ENCODE measurements at regions not wholly inside any gene's neighbourhood (a gene's known extent, or its start where the extent isn't known, plus 50 kb on each side); places are given as distances from the start of the nearest gene placed in this dataset.
A peak's percentile ranks its signal among the peaks of the same experiment; 100 is the strongest.
"Not testable (repeated sequence)": the region's sequence is repeated elsewhere in the genome, so short reads cannot be mapped to it uniquely, and the experiment has no call there.

- no peak for DNase-seq
These were observed 57.6 kb downstream of the PTTG1 start for GRCh38 chr5:160479220-160479619.

- no peak for DNase-seq
These were observed 58.3 kb downstream of the PTTG1 start for GRCh38 chr5:160479926-160480325.

GRCh38 chr5:160480652-160481051, 59.0 kb downstream of the PTTG1 start:
- DNase-seq = no peak

GRCh38 chr5:160484678-160485077, 63.0 kb downstream of the PTTG1 start:
- DNase-seq = no peak

- no peak for DNase-seq
These were observed 63.8 kb downstream of the PTTG1 start for GRCh38 chr5:160485364-160485969.

GRCh38 chr5:160486573-160486972, 64.9 kb downstream of the PTTG1 start:
- DNase-seq = no peak

GRCh38 chr5:160488394-160489325, 67.0 kb downstream of the PTTG1 start:
- peak; percentile 14 for DNase-seq

GRCh38 chr5:160491438-160491837, 69.8 kb downstream of the PTTG1 start:
- DNase-seq = no peak

GRCh38 chr5:160492565-160492964, 70.9 kb downstream of the PTTG1 start:
- no peak for DNase-seq

- no peak for DNase-seq
These were observed 72.2 kb downstream of the PTTG1 start for GRCh38 chr5:160493806-160494338.

GRCh38 chr5:160494451-160494850, 72.8 kb downstream of the PTTG1 start:
- DNase-seq = no peak

- no peak for DNase-seq
These were observed 74.7 kb downstream of the PTTG1 start for GRCh38 chr5:160496334-160496733.

GRCh38 chr5:160496784-160497183, 75.1 kb downstream of the PTTG1 start:
- no peak for DNase-seq

- DNase-seq = no peak
These were observed 76.2 kb downstream of the PTTG1 start for GRCh38 chr5:160497878-160498277.

GRCh38 chr5:160498441-160499043, 76.9 kb downstream of the PTTG1 start:
- not testable (repeated sequence) for DNase-seq

GRCh38 chr5:160500786-160501779, 79.4 kb downstream of the PTTG1 start:
- peak in 1 of 2 experiments; percentile 2 for DNase-seq

- no peak for DNase-seq
These were observed 83.3 kb downstream of the PTTG1 start for GRCh38 chr5:160504906-160505305.

GRCh38 chr5:160506006-160507004, 84.7 kb downstream of the PTTG1 start:
- DNase-seq = no peak

GRCh38 chr5:160507221-160507721, 85.6 kb downstream of the PTTG1 start:
- peak in 1 of 2 experiments; percentile 16 for DNase-seq

GRCh38 chr5:160508780-160509361, 87.2 kb downstream of the PTTG1 start:
- peak; percentile 70 to 71 for DNase-seq

Data from AML-193 (cell line).